Forelimb muscle (tissue), 1 donor: ENCODE measurements at regions not wholly inside any gene's neighbourhood (a gene's known extent, or its start where the extent isn't known, plus 50 kb on each side); places are given as distances from the start of the nearest gene placed in this dataset.
A peak's percentile ranks its signal among the peaks of the same experiment; 100 is the strongest.
"Not testable (repeated sequence)": the region's sequence is repeated elsewhere in the genome, so short reads cannot be mapped to it uniquely, and the experiment has no call there.

ENCODE experiments used
- DNase-seq: peaks from one replicate; pipeline ENCODE4 v3.0.0-alpha.2; 2013; ENCODE audit warnings: low read depth

- DNase-seq: no peak
These were observed 120.2 kb downstream of the TLR5 start for GRCh38 chr1:223022641-223023473.

- no peak for DNase-seq
These were observed 119.2 kb downstream of the TLR5 start for GRCh38 chr1:223023863-223024262.

- not testable (repeated sequence) for DNase-seq
These were observed 118.6 kb downstream of the TLR5 start for GRCh38 chr1:223024486-223024885.

- DNase-seq: not testable (repeated sequence)
These were observed 117.8 kb downstream of the TLR5 start for GRCh38 chr1:223025190-223025734.

- DNase-seq: not testable (repeated sequence)
These were observed 116.4 kb downstream of the TLR5 start for GRCh38 chr1:223026639-223027038.

GRCh38 chr1:223029985-223030769, 112.9 kb downstream of the TLR5 start:
- DNase-seq: no peak

GRCh38 chr1:223030871-223031400, 112.1 kb downstream of the TLR5 start:
- DNase-seq: no peak

- peak; percentile 72 for DNase-seq
These were observed 111.1 kb downstream of the TLR5 start for GRCh38 chr1:223031733-223032601.

- no peak for DNase-seq
These were observed 109.4 kb downstream of the TLR5 start for GRCh38 chr1:223033658-223034057.

- DNase-seq: no peak
These were observed 108.7 kb downstream of the TLR5 start for GRCh38 chr1:223034270-223034798.

GRCh38 chr1:223035724-223036478, 107.1 kb downstream of the TLR5 start:
- no peak for DNase-seq

- DNase-seq: no peak
These were observed 106.6 kb downstream of the TLR5 start for GRCh38 chr1:223036479-223036845.

GRCh38 chr1:223037845-223038244, 105.2 kb downstream of the TLR5 start:
- no peak for DNase-seq

GRCh38 chr1:223038288-223039006, 104.6 kb downstream of the TLR5 start:
- no peak for DNase-seq

GRCh38 chr1:223039990-223040389, 103.1 kb downstream of the TLR5 start:
- no peak for DNase-seq

GRCh38 chr1:223041481-223041880, 101.6 kb downstream of the TLR5 start:
- no peak for DNase-seq

GRCh38 chr1:223045164-223045957, 97.7 kb downstream of the TLR5 start:
- no peak for DNase-seq

GRCh38 chr1:223046011-223046410, 97.0 kb downstream of the TLR5 start:
- DNase-seq: no peak

GRCh38 chr1:223046463-223046862, 96.6 kb downstream of the TLR5 start:
- not testable (repeated sequence) for DNase-seq
